ENCODE measurements at regions not wholly inside any gene's neighbourhood (a gene's known extent, or its start where the extent isn't known, plus 50 kb on each side); places are given as distances from the start of the nearest gene placed in this dataset.

DNA sequence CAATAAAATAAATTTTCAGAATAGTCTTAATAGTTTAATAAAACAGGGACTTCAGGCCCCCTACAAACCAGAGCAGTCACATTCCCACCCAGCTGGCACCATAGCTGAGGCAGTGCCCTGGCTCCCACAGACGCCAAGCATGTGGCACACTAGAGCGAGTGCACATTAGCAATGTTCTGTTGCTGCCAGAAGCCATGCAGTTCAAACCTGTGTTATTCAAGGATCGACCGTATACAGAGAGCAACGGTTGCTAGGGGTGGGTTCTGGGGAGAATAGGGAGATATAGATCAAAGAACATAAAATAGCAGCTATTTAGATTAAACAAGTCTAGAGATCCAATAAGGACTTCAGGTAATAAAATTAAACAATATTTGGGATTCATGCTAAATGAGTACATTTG is 419.3 kb upstream of the KLHL1 start (continued):
- TF ChIP-seq, protein P1, sequence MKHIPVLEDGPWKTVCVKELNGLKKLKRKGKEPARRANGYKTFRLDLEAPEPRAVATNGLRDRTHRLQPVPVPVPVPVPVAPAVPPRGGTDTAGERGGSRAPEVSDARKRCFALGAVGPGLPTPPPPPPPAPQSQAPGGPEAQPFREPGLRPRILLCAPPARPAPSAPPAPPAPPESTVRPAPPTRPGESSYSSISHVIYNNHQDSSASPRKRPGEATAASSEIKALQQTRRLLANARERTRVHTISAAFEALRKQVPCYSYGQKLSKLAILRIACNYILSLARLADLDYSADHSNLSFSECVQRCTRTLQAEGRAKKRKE (CRISPR knock-in tag; IDR thresholded peaks at IDR 0.05; ENCODE audit: low read depth), result no peak
- TF ChIP-seq HEYL (CRISPR knock-in tag; IDR thresholded peaks at IDR 0.05), result no peak
- TF ChIP-seq, protein P2, sequence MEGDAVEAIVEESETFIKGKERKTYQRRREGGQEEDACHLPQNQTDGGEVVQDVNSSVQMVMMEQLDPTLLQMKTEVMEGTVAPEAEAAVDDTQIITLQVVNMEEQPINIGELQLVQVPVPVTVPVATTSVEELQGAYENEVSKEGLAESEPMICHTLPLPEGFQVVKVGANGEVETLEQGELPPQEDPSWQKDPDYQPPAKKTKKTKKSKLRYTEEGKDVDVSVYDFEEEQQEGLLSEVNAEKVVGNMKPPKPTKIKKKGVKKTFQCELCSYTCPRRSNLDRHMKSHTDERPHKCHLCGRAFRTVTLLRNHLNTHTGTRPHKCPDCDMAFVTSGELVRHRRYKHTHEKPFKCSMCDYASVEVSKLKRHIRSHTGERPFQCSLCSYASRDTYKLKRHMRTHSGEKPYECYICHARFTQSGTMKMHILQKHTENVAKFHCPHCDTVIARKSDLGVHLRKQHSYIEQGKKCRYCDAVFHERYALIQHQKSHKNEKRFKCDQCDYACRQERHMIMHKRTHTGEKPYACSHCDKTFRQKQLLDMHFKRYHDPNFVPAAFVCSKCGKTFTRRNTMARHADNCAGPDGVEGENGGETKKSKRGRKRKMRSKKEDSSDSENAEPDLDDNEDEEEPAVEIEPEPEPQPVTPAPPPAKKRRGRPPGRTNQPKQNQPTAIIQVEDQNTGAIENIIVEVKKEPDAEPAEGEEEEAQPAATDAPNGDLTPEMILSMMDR (IDR thresholded peaks at IDR 0.05), result no peak
- TF ChIP-seq SMC3 (IDR thresholded peaks at IDR 0.05), result no peak
- TF ChIP-seq, protein P3, sequence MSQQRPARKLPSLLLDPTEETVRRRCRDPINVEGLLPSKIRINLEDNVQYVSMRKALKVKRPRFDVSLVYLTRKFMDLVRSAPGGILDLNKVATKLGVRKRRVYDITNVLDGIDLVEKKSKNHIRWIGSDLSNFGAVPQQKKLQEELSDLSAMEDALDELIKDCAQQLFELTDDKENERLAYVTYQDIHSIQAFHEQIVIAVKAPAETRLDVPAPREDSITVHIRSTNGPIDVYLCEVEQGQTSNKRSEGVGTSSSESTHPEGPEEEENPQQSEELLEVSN (IDR thresholded peaks at IDR 0.05; ENCODE audit: borderline replicate concordance, low read depth), result no peak
- no peak for TF ChIP-seq ZSCAN20 (CRISPR knock-in tag; IDR thresholded peaks at IDR 0.05)
- no peak for TF ChIP-seq RAD21 (conservative IDR thresholded peaks at IDR 0.05 in 1 of 2, IDR thresholded peaks at IDR 0.05 in 1 of 2)

DNA sequence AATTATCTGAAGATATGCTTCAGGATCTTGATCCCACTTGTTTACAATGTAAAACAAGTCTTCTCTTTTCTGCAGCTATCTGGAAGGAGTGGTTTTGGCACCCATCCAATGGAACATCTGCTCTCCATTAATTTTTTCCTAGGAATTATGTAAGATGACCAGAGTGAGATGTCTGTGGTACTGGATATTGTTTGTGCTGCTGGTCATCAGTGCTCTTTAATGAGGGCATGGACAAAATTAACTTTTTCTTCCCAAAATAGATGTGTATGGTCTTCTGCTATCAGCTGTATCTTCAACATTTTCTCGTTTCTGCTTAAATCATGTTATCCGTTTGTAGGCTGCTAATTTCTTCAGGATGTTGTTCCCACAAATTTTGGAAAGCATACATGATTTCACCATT is 415.4 kb upstream of the KLHL1 start:
- Histone ChIP-seq H3K9me3 (no peaks in the 10 kb centered on the region), H3K4me3 (no peak overlapping the region), H3K4me2 (no peak overlapping the region), H3K27ac (no peak overlapping the region), H3K4me1 (no peaks in the 10 kb centered on the region)
- TF ChIP-seq HOXB5 (CRISPR knock-in tag; IDR thresholded peaks at IDR 0.05) (no peak), NPAS2 (CRISPR knock-in tag; IDR thresholded peaks at IDR 0.05; ENCODE audit: borderline replicate concordance) (no peak), ZNF302 (CRISPR knock-in tag; IDR thresholded peaks at IDR 0.05) (no peak), POLR2A (IDR thresholded peaks at IDR 0.05; ENCODE audit: low read length) (no peak), SREBF2 (IDR thresholded peaks at IDR 0.05) (no peak), EHF (CRISPR knock-in tag; IDR thresholded peaks at IDR 0.05) (no peak), RCOR1 (IDR thresholded peaks at IDR 0.05; ENCODE audit: low read depth, low read length) (no peak), MYC (IDR thresholded peaks at IDR 0.05; ENCODE audit: borderline replicate concordance, low read length) (no peak), ZFP36 (IDR thresholded peaks at IDR 0.05; ENCODE audit: borderline replicate concordance, partially characterized antibody) (no peak), RNF2 (IDR thresholded peaks at IDR 0.05; ENCODE audit: borderline replicate concordance, low read depth) (no peak), MAFK (IDR thresholded peaks at IDR 0.05; ENCODE audit: partially characterized antibody) (no peak), ZSCAN20 (CRISPR knock-in tag; IDR thresholded peaks at IDR 0.05) (no peak), HOXB13 (CRISPR knock-in tag; IDR thresholded peaks at IDR 0.05; ENCODE audit: low read depth) (no peak), ZC3H11A (IDR thresholded peaks at IDR 0.05) (no peak), RFX5 (IDR thresholded peaks at IDR 0.05) (no peak), HOXA7 (CRISPR knock-in tag; IDR thresholded peaks at IDR 0.05) (no peak), POLR2AphosphoS2 (conservative IDR thresholded peaks at IDR 0.05; ENCODE audit: low read length) (no peak)
- TF ChIP-seq, protein P4, sequence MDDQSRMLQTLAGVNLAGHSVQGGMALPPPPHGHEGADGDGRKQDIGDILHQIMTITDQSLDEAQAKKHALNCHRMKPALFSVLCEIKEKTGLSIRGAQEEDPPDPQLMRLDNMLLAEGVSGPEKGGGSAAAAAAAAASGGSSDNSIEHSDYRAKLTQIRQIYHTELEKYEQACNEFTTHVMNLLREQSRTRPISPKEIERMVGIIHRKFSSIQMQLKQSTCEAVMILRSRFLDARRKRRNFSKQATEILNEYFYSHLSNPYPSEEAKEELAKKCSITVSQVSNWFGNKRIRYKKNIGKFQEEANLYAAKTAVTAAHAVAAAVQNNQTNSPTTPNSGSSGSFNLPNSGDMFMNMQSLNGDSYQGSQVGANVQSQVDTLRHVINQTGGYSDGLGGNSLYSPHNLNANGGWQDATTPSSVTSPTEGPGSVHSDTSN (IDR thresholded peaks at IDR 0.05), result no peak
- FAIRE-seq (no peak), ATAC-seq (no peak), DNase-seq (ENCODE audit: low read depth in 1 of 2, low spot score in 1 of 2) (no peak)
- CTCF ChIA-PET, result no interaction called here
- POLR2A ChIA-PET, result no interaction called here
- WGBS (ENCODE audit: missing lambda C conversion rate), result 44% methylated on average over 2 of the region's 2 CpGs
